ENCODE measurements at regions not wholly inside any gene's neighbourhood (a gene's known extent, or its start where the extent isn't known, plus 50 kb on each side); places are given as distances from the start of the nearest gene placed in this dataset.

DNA sequence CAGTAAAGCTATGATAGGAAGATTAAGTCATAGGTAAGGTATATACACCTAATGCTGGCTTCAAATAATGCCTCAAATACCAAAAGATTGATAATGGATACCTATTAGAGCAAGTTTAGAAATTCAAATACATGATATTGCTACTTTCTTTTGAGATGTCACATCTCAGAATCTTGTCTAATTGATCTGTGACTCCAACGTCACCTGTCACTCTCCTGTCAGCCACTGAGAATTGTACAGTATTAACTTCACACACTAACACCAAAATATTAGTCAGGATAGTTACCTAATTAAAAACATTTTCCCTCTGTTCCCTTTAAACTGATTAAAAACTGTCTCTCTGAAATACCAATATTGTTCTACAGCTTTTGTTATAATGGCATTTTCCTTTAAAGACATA lies 575.5 kb upstream of the ID4 start:
- Histone ChIP-seq H3K27me3 (ENCODE audit: control insufficient read depth, insufficient read depth, low read length) (no peaks in the 10 kb centered on the region), H3K4me1 (ENCODE audit: control insufficient read depth, insufficient read depth, low read length) (no peaks in the 10 kb centered on the region), H3K9ac (ENCODE audit: low read length) (no peak overlapping the region), H3K9me3 (ENCODE audit: control insufficient read depth, low read length) (no peaks in the 10 kb centered on the region), H3K36me3 (ENCODE audit: control insufficient read depth, insufficient read depth, low read length) (no peaks in the 10 kb centered on the region), H3K4me3 (ENCODE audit: low read length) (no peak overlapping the region)

DNA sequence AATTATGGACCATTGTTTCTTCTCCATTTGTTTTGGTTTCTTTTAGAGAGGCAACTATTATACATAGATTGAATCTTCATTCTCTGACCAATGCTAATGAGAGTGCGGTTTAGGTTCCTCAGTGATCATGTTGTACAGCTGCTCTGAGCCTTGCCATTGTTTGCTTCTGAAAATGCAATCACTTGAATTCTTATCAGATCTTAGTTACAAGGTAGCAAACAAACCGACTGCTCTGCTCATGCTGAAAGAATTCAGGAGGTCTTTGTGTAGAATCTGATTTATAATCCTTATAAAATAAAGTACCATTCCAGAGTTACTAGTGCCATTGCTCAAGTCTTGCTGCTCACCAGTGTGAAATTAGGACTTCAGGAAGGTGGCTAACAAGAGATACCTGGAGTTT lies 569.1 kb upstream of the ID4 start:
- Histone ChIP-seq H3K9ac (ENCODE audit: low read length) (no peak overlapping the region), H3K4me1 (ENCODE audit: control insufficient read depth, insufficient read depth, low read length) (no peaks in the 10 kb centered on the region), H3K27me3 (ENCODE audit: control insufficient read depth, insufficient read depth, low read length) (no peaks in the 10 kb centered on the region), H3K4me3 (ENCODE audit: low read length) (no peak overlapping the region), H3K9me3 (ENCODE audit: control insufficient read depth, low read length) (no peaks in the 10 kb centered on the region), H3K36me3 (ENCODE audit: control insufficient read depth, insufficient read depth, low read length) (no peaks in the 10 kb centered on the region)

DNA sequence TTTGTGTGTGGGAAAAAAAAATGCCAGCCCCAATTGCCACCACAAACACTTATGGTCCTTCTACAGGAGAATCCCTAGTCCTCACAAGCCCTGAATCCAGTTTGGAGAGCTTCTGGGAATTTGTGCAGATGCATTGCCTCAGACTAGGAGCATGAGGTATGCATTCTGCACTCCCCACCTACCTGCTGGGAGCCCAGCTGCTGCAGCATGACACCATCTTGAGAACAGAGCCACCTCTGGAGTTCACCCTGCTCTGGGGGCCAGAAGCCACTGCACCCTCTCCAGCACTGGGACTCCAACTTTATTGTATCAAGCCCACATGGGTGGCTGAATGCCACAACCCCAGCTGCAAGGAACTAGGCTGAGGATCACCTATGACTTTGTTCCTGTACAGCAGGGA lies 568.5 kb upstream of the ID4 start:
- Histone ChIP-seq H3K4me3 (ENCODE audit: low read length) (no peak overlapping the region), H3K9ac (ENCODE audit: low read length) (no peak overlapping the region), H3K27me3 (ENCODE audit: control insufficient read depth, insufficient read depth, low read length) (no peaks in the 10 kb centered on the region), H3K36me3 (ENCODE audit: control insufficient read depth, insufficient read depth, low read length) (no peaks in the 10 kb centered on the region), H3K4me1 (ENCODE audit: control insufficient read depth, insufficient read depth, low read length) (no peaks in the 10 kb centered on the region), H3K9me3 (ENCODE audit: control insufficient read depth, low read length) (no peaks in the 10 kb centered on the region)

DNA sequence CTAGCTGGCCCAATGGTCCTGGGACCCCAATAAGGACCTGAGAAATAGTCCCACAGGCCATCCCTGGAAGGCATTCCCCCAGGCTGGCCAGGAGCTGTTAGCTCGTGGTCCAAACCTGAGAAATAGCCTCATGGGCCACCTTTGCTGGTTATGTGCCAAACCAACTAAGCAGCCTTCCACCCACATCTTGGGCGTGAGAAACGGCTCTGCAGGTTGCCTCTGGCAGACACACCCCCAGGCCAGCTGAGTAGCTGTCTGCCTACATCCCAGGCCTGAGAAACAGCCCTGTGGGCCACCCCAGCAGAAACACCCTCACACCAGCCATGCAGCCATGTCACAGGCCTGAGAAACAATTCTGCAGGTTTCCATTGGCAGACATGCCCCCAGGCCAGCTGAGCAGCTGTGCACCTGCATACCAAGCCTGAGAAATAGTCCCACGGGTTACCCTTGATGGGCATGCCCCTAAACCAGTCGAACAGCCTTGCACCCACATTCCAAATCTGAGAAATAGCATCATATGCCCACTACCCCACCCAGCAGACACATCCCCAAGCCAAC lies 567.8 kb upstream of the ID4 start:
- Histone ChIP-seq H3K27me3 (ENCODE audit: control insufficient read depth, insufficient read depth, low read length) (no peaks in the 10 kb centered on the region), H3K4me3 (ENCODE audit: low read length) (no peak overlapping the region), H3K9ac (ENCODE audit: low read length) (no peak overlapping the region), H3K4me1 (ENCODE audit: control insufficient read depth, insufficient read depth, low read length) (no peaks in the 10 kb centered on the region), H3K36me3 (ENCODE audit: control insufficient read depth, insufficient read depth, low read length) (no peaks in the 10 kb centered on the region), H3K9me3 (ENCODE audit: control insufficient read depth, low read length) (no peaks in the 10 kb centered on the region)

DNA sequence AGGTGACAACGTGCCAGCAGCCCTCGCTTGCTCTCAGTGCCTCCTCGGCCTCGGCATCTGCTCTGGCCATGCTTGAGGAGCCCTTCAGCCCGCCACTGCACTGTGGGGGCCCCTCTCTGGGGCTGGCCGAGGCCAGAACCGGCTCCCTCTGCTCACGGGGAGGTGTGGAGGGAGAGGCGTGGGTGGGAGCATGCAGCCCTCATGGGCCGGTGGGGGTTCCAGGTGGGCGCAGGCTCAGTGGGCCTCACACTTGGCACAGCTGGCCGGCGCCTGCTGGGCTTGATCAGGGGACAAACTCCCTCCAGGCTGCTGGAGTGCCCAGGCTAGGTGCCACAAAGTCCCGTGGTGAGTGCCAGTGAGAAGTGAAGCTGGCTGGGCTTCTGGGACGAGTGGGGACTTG lies 566.6 kb upstream of the ID4 start:
- Histone ChIP-seq H3K9me3 (ENCODE audit: control insufficient read depth, low read length) (no peaks in the 10 kb centered on the region), H3K27me3 (ENCODE audit: control insufficient read depth, insufficient read depth, low read length) (no peaks in the 10 kb centered on the region), H3K4me1 (ENCODE audit: control insufficient read depth, insufficient read depth, low read length) (no peaks in the 10 kb centered on the region), H3K9ac (ENCODE audit: low read length) (no peak overlapping the region), H3K36me3 (ENCODE audit: control insufficient read depth, insufficient read depth, low read length) (no peaks in the 10 kb centered on the region), H3K4me3 (ENCODE audit: low read length) (no peak overlapping the region)

DNA sequence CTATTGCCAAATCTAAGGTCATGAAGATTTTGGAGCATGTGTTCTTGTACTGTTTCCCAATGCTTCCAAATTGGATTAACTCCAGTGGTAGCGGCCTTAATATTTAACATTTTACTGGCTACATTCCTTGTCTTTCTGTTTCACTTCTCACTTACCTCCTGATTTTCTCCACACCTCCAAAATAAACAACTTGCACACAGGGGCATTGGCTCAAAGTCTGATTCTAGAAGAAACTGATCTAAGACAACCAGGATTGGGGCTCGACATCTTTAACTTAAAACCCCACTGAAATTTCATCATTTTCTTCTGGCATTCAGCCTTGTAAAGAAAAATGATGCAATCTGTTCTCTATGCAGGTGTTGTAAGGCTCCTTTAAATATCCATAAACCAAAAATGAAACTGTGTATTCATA lies 557.9 kb upstream of the ID4 start:
- H3K4me1 ChIP-seq (ENCODE audit: control insufficient read depth, insufficient read depth, low read length), result no peaks in the 10 kb centered on the region
- no peaks in the 10 kb centered on the region for H3K36me3 ChIP-seq (ENCODE audit: control insufficient read depth, insufficient read depth, low read length)
- H3K9me3 ChIP-seq (ENCODE audit: control insufficient read depth, low read length), result no peaks in the 10 kb centered on the region
- no peaks in the 10 kb centered on the region for H3K27me3 ChIP-seq (ENCODE audit: control insufficient read depth, insufficient read depth, low read length)
- H3K9ac ChIP-seq (ENCODE audit: low read length), result no peak overlapping the region
- peak overlapping the region; percentile 23 for H3K4me3 ChIP-seq (ENCODE audit: low read length)

DNA sequence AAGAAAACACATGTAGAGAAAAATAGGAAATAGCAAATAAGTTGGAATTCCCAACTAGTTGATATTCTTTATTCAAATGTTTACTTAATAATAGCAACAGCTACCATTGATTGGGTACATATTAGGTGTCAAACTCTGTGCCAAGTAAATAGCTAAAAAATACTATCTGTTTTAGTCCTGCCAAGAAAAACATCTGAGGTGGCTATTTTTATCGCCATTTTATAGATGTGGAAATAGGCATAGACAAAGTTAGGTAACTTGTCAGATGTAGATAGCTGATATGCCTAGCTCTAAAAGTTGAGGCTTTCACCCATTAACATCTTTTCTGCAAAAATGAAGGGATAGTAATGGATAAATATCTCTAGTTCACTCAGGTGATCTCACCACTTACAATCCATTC lies 549.2 kb upstream of the ID4 start:
- H3K9ac ChIP-seq (ENCODE audit: low read length), result no peak overlapping the region
- no peaks in the 10 kb centered on the region for H3K9me3 ChIP-seq (ENCODE audit: control insufficient read depth, low read length)
- no peaks in the 10 kb centered on the region for H3K36me3 ChIP-seq (ENCODE audit: control insufficient read depth, insufficient read depth, low read length)
- H3K27me3 ChIP-seq (ENCODE audit: control insufficient read depth, insufficient read depth, low read length), result no peaks in the 10 kb centered on the region
- no peak overlapping the region for H3K4me3 ChIP-seq (ENCODE audit: low read length)
- peaks cover 4% of the 10 kb centered on the region for H3K4me1 ChIP-seq (ENCODE audit: control insufficient read depth, insufficient read depth, low read length)

DNA sequence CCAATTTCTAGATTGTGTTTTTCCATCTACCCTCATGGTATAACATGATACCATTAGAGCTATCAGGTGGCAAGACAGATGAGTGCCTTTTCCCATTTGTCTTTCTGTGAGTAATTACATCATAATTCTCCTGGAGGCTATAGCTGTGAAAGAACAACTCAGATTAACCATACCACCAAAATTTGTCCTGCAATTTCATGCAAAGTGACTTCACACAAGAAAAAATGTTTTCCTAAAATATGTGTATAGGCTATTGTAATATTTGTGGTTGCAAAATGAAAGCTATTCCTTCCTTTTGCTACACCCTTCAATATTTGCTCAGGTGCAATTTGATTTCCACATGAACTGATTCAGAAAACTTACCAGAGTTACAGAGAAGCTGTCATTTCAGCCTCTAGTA lies 547.7 kb upstream of the ID4 start:
- Histone ChIP-seq H3K4me1 (ENCODE audit: control insufficient read depth, insufficient read depth, low read length) (peaks cover 4% of the 10 kb centered on the region), H3K4me3 (ENCODE audit: low read length) (no peak overlapping the region), H3K36me3 (ENCODE audit: control insufficient read depth, insufficient read depth, low read length) (no peaks in the 10 kb centered on the region), H3K9ac (ENCODE audit: low read length) (no peak overlapping the region), H3K9me3 (ENCODE audit: control insufficient read depth, low read length) (no peaks in the 10 kb centered on the region), H3K27me3 (ENCODE audit: control insufficient read depth, insufficient read depth, low read length) (no peaks in the 10 kb centered on the region)

DNA sequence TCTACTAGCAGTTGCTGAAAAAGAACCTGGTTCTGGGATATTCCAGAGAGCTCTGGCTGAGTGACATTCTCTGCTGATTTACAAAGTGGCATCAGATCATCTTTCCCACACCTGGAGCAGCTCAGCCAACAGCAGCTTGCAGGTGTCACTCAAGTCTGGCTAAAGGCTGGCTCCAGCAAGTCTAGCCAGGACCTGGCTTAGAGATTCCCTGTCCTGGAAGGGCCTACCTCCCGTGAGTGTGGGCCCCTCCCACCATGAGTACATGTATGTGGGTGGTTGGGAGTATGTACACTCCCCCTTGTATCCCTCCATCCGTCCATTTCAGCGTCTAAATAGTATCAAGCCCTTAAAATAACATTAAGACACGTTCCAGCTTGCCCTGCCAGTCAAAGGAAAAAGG lies 539.3 kb upstream of the ID4 start:
- peaks cover 3% of the 10 kb centered on the region for H3K9me3 ChIP-seq (ENCODE audit: control insufficient read depth, low read length)
- no peaks in the 10 kb centered on the region for H3K36me3 ChIP-seq (ENCODE audit: control insufficient read depth, insufficient read depth, low read length)
- no peak overlapping the region for H3K4me3 ChIP-seq (ENCODE audit: low read length)
- H3K4me1 ChIP-seq (ENCODE audit: control insufficient read depth, insufficient read depth, low read length), result peaks cover 4% of the 10 kb centered on the region
- no peak overlapping the region for H3K9ac ChIP-seq (ENCODE audit: low read length)
- H3K27me3 ChIP-seq (ENCODE audit: control insufficient read depth, insufficient read depth, low read length), result no peaks in the 10 kb centered on the region

DNA sequence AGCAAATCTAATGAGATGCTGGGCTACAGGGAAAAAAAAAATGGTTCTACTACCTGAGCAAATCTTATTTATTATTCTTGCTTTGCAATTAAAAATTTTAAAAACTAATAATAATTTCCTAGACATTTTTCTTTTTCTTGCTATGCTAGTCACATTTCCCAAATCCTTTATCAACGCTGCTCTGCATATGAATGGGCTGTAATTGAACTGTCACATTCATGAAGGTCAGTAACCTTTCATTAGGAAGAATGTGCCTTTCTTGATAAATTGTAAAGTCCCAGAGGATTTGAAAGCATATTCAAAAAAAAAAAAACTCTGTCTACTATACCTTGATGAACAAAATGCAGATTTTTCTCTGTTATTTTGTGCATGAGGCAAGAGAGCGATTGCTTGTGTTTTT lies 538.7 kb upstream of the ID4 start:
- peaks cover 3% of the 10 kb centered on the region for H3K9me3 ChIP-seq (ENCODE audit: control insufficient read depth, low read length)
- no peak overlapping the region for H3K9ac ChIP-seq (ENCODE audit: low read length)
- peaks cover 10% of the 10 kb centered on the region for H3K4me1 ChIP-seq (ENCODE audit: control insufficient read depth, insufficient read depth, low read length)
- no peak overlapping the region for H3K4me3 ChIP-seq (ENCODE audit: low read length)
- H3K27me3 ChIP-seq (ENCODE audit: control insufficient read depth, insufficient read depth, low read length), result no peaks in the 10 kb centered on the region
- H3K36me3 ChIP-seq (ENCODE audit: control insufficient read depth, insufficient read depth, low read length), result no peaks in the 10 kb centered on the region

DNA sequence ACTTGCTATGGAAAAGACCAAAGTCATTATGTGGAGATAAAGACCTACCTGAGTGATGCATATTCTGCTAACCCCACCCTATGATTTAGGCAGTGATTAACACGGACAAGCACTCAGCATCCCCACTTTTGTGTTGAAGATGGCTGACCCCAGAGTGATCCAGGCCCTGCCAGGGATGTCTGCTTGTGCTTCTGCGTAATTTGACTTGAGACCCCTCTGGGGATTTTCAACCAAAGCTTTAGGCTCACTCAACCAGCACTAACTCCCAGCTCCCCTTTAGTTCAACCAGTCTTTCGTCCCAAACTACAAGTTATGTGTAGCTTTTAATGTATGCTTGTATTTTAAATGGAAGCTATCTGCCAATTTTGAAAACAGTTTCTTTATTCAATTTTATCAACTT lies 538.0 kb upstream of the ID4 start:
- H3K27me3 ChIP-seq (ENCODE audit: control insufficient read depth, insufficient read depth, low read length), result no peaks in the 10 kb centered on the region
- no peak overlapping the region for H3K4me3 ChIP-seq (ENCODE audit: low read length)
- H3K9me3 ChIP-seq (ENCODE audit: control insufficient read depth, low read length), result peaks cover 3% of the 10 kb centered on the region
- no peaks in the 10 kb centered on the region for H3K36me3 ChIP-seq (ENCODE audit: control insufficient read depth, insufficient read depth, low read length)
- peaks cover 13% of the 10 kb centered on the region for H3K4me1 ChIP-seq (ENCODE audit: control insufficient read depth, insufficient read depth, low read length)
- H3K9ac ChIP-seq (ENCODE audit: low read length), result no peak overlapping the region

DNA sequence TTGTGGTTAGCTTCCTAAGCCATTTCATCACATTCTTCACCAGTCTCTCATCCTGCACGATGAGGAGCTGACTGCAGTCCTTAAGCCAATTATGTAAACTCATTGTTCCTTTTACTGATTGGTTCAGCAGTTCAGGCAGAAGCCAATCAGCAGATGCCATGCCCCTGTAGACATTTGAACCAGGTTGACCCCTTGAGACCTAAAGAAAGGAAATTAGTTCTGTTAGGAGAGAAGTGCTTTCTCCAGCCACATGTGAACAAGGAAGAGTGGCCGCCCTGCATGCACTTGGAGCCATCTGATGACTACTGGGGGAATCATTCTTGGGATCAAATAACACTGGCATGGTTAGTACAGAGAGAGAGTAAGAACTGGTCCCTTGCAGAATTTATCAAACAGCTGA lies 535.2 kb upstream of the ID4 start:
- no peak overlapping the region for H3K4me3 ChIP-seq (ENCODE audit: low read length)
- H3K9me3 ChIP-seq (ENCODE audit: control insufficient read depth, low read length), result no peaks in the 10 kb centered on the region
- H3K36me3 ChIP-seq (ENCODE audit: control insufficient read depth, insufficient read depth, low read length), result no peaks in the 10 kb centered on the region
- no peak overlapping the region for H3K9ac ChIP-seq (ENCODE audit: low read length)
- H3K27me3 ChIP-seq (ENCODE audit: control insufficient read depth, insufficient read depth, low read length), result no peaks in the 10 kb centered on the region
- peaks cover 13% of the 10 kb centered on the region for H3K4me1 ChIP-seq (ENCODE audit: control insufficient read depth, insufficient read depth, low read length)

DNA sequence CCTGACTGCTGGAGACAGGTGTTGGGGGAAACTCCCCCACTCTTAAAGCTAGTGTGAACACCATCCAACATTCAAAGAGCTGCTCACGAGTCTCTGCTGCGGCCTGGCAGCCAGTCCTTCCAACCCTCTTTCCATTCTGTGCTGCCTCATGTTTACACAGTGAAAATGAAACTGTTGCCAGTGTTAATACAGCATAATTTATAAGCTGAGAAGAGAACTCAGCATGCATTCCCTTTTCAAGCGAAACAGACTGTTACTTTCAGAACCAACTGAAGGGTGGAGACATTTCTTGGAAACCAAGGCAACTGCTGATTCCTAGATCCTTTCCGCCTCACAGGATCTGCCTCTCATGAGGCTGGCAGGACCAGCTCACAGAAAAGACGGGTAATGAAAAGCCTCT lies 533.8 kb upstream of the ID4 start:
- Histone ChIP-seq H3K9me3 (ENCODE audit: control insufficient read depth, low read length) (no peaks in the 10 kb centered on the region), H3K4me1 (ENCODE audit: control insufficient read depth, insufficient read depth, low read length) (peaks cover 13% of the 10 kb centered on the region), H3K27me3 (ENCODE audit: control insufficient read depth, insufficient read depth, low read length) (no peaks in the 10 kb centered on the region), H3K4me3 (ENCODE audit: low read length) (no peak overlapping the region), H3K36me3 (ENCODE audit: control insufficient read depth, insufficient read depth, low read length) (no peaks in the 10 kb centered on the region), H3K9ac (ENCODE audit: low read length) (peak overlapping the region; percentile 29)

Measured in mucosa of stomach (tissue), 1 donor.